OCI-LY1 (cell line): ENCODE measurements at regions not wholly inside any gene's neighbourhood (a gene's known extent, or its start where the extent isn't known, plus 50 kb on each side); places are given as distances from the start of the nearest gene placed in this dataset.

Experiments used
- H2AFZ ChIP-seq: fragments of 200-600 bp; sonication (generic), shearing (Covaris generic); 2 replicates; pipeline ENCODE4 v1.6.0; 2014; ENCODE audit warnings: antibody characterized with exemption, mild to moderate bottlenecking, low read length
- H3F3A ChIP-seq: fragments of 200-600 bp; sonication (generic), shearing (Covaris generic); 2 replicates; pipeline ENCODE4 v1.6.0; 2014; ENCODE audit warnings: mild to moderate bottlenecking, antibody characterized with exemption, low read length, moderate library complexity; ENCODE audit not compliant: insufficient read depth
- H3K27ac ChIP-seq: fragments of 200-600 bp; sonication (generic); 2 replicates; pipeline ENCODE4 v1.5.1; 2014; ENCODE audit warnings: low read length, mixed run types, mild to moderate bottlenecking, low read depth; ENCODE audit not compliant: poor library complexity, severe bottlenecking
- H3K27me3 ChIP-seq: fragments of 200-600 bp; sonication (generic); 2 replicates; pipeline ENCODE4 v1.6.0; 2014; ENCODE audit warnings: antibody characterized with exemption, mild to moderate bottlenecking, low read length, moderate library complexity; ENCODE audit not compliant: insufficient read depth
- H3K36me3 ChIP-seq: fragments of 200-600 bp; sonication (generic); 2 replicates; pipeline ENCODE4 v1.6.1; 2014; ENCODE audit warnings: mild to moderate bottlenecking, antibody characterized with exemption, low read length, moderate library complexity, mixed read lengths; ENCODE audit not compliant: insufficient read depth
- H3K4me1 ChIP-seq: fragments of 200-600 bp; sonication (generic); 2 replicates; pipeline ENCODE4 v1.5.1; 2014; ENCODE audit warnings: mild to moderate bottlenecking, low read length, moderate library complexity; ENCODE audit not compliant: insufficient read depth, severe bottlenecking
- H3K4me2 ChIP-seq: fragments of 200-600 bp; sonication (generic), shearing (Covaris generic); 2 replicates; pipeline ENCODE4 v1.6.1; 2014; ENCODE audit warnings: low read length
- H3K4me3 ChIP-seq: fragments of 200-600 bp; sonication (generic); 2 replicates; pipeline ENCODE4 v1.5.1; 2014; ENCODE audit warnings: low read length, low read depth, mild to moderate bottlenecking, mixed read lengths; ENCODE audit not compliant: poor library complexity, severe bottlenecking
- H3K79me2 ChIP-seq: fragments of 200-600 bp; shearing (Covaris generic); 2 replicates; pipeline ENCODE4 v1.6.1; 2016; ENCODE audit warnings: mixed run types, low read length, mixed read lengths; ENCODE audit not compliant: insufficient read depth
- H3K9ac ChIP-seq: fragments of 200-600 bp; sonication (generic), shearing (Covaris generic); 2 replicates; pipeline ENCODE4 v1.6.1; 2014; ENCODE audit warnings: mild to moderate bottlenecking, low read length, mixed read lengths
- H3K9me2 ChIP-seq: fragments of 200-600 bp; sonication (generic), shearing (Covaris generic); 2 replicates; pipeline ENCODE4 v1.6.1; 2014; ENCODE audit warnings: low read depth, mild to moderate bottlenecking, low read length, mixed read lengths
- H3K9me3 ChIP-seq: fragments of 200-600 bp; shearing (Covaris generic); 2 replicates; pipeline ENCODE4 v1.6.1; 2014; ENCODE audit warnings: low read length, mixed read lengths
- H4K20me1 ChIP-seq: fragments of 200-600 bp; sonication (generic), shearing (Covaris generic); 2 replicates; pipeline ENCODE4 v1.6.0; 2016; ENCODE audit warnings: mild to moderate bottlenecking, low read length; ENCODE audit not compliant: insufficient read depth
- EZH2 ChIP-seq: fragments of 200-600 bp; sonication (generic), shearing (Covaris generic); IDR thresholded peaks from 2 replicates; pipeline ENCODE4 v1.8.0; 2017; ENCODE audit warnings: borderline replicate concordance, mixed run types, mild to moderate bottlenecking, antibody characterized with exemption, low read length, moderate library complexity, mixed read lengths
- TF ChIP-seq, protein P1 (sequence below): fragments of 200-600 bp; sonication (generic), shearing (Covaris generic); IDR thresholded peaks from 2 replicates; pipeline ENCODE4 v1.5.1; 2017; ENCODE audit warnings: mild to moderate bottlenecking, antibody characterized with exemption, low read length, moderate library complexity, mixed read lengths

DNA sequence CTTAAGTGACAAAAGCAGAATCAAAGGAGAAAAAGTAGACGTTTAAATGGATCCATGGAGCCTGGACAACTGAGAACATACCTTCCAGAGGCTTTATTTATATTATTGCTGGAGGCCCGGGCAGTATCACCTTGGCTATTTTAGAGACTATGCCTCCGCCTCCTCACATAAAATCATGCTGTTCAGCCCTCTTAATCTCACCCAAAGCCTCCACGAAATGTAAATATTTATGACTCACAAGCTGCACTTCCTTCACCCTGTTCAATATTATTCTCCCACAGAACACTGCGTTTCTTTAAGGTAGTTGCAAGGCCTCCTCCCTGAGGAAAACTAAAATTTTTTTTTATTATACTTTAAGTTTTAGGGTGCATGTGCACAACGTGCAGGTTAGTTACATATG is 478.6 kb upstream of the ACVR2A start:
- H3K4me1 ChIP-seq: peaks cover 8% of the 10 kb centered on the region
- H4K20me1 ChIP-seq: no peaks in the 10 kb centered on the region
- no peaks in the 10 kb centered on the region for H3K27me3 ChIP-seq
- no peaks in the 10 kb centered on the region for H3K9me2 ChIP-seq
- no peak overlapping the region for H2AFZ ChIP-seq
- H3F3A ChIP-seq: no peaks in the 10 kb centered on the region
- no peak overlapping the region for H3K9ac ChIP-seq
- H3K4me3 ChIP-seq: no peak overlapping the region
- H3K4me2 ChIP-seq: no peak overlapping the region
- TF ChIP-seq, protein P1, sequence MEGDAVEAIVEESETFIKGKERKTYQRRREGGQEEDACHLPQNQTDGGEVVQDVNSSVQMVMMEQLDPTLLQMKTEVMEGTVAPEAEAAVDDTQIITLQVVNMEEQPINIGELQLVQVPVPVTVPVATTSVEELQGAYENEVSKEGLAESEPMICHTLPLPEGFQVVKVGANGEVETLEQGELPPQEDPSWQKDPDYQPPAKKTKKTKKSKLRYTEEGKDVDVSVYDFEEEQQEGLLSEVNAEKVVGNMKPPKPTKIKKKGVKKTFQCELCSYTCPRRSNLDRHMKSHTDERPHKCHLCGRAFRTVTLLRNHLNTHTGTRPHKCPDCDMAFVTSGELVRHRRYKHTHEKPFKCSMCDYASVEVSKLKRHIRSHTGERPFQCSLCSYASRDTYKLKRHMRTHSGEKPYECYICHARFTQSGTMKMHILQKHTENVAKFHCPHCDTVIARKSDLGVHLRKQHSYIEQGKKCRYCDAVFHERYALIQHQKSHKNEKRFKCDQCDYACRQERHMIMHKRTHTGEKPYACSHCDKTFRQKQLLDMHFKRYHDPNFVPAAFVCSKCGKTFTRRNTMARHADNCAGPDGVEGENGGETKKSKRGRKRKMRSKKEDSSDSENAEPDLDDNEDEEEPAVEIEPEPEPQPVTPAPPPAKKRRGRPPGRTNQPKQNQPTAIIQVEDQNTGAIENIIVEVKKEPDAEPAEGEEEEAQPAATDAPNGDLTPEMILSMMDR: no peak
- H3K79me2 ChIP-seq: no peaks in the 10 kb centered on the region
- H3K9me3 ChIP-seq: no peaks in the 10 kb centered on the region
- no peak overlapping the region for H3K27ac ChIP-seq
- no peaks in the 10 kb centered on the region for H3K36me3 ChIP-seq

DNA sequence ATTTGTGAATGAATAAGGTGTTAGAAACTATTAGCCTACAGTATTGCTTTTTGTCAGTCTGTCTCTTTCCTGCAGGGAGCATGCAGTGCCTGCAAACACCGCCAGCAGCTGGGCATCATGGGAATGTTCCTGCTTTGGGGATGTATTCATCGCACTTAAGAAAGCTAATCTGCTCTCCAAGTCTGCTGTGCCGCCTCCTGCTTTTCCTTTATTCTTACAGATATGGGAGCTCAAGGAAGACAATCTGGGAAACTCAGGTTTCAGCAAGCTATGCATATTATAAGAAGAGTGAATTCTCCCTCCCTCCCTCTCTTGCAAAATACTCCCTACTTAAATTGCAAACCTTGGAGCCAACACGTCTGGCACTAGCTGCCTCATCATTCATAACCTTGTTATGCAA is 479.2 kb upstream of the ACVR2A start:
- H3K27me3 ChIP-seq: no peaks in the 10 kb centered on the region
- no peak overlapping the region for H3K27ac ChIP-seq
- H4K20me1 ChIP-seq: no peaks in the 10 kb centered on the region
- peaks cover 8% of the 10 kb centered on the region for H3K4me1 ChIP-seq
- no peak overlapping the region for H3K4me3 ChIP-seq
- no peaks in the 10 kb centered on the region for H3K9me3 ChIP-seq
- H3K9ac ChIP-seq: no peak overlapping the region
- no peaks in the 10 kb centered on the region for H3F3A ChIP-seq
- no peak for TF ChIP-seq EZH2
- TF ChIP-seq, protein P1: no peak
- H3K9me2 ChIP-seq: no peaks in the 10 kb centered on the region
- H2AFZ ChIP-seq: no peak overlapping the region
- H3K4me2 ChIP-seq: no peak overlapping the region
- H3K36me3 ChIP-seq: no peaks in the 10 kb centered on the region
- H3K79me2 ChIP-seq: no peaks in the 10 kb centered on the region

DNA sequence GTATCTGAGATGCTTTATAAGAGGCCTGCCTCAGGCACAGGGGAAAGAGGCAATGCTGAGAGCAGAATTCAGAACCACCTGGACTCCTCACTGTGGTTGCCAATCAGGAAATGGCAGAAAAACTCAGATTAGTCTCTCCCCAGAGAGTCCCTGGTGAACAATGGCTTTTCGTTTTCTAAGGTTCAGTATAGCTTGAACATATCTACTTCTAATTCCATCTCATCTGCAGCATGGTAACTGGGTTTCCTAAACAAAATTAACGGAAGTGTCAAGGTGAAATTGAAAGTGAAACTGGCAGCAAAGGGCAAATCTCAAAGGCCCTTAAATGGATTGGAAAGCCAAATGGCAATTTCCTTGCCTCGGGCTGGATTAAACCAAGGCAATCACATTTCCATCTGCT is 480.2 kb upstream of the ACVR2A start:
- no peak for TF ChIP-seq EZH2
- TF ChIP-seq, protein P1: no peak
- Histone ChIP-seq H3K9ac (no peak overlapping the region), H3K9me2 (no peaks in the 10 kb centered on the region), H3K9me3 (no peaks in the 10 kb centered on the region), H3K4me2 (peak overlapping the region; percentile 43; the same call in 1 of the 2 replicates), H3K4me3 (no peak overlapping the region), H3F3A (no peaks in the 10 kb centered on the region), H3K4me1 (peaks cover 8% of the 10 kb centered on the region), H3K79me2 (no peaks in the 10 kb centered on the region), H4K20me1 (no peaks in the 10 kb centered on the region), H2AFZ (peak overlapping the region; percentile 15; the same call in 1 of the 2 replicates), H3K27ac (no peak overlapping the region), H3K27me3 (no peaks in the 10 kb centered on the region), H3K36me3 (no peaks in the 10 kb centered on the region)
